DND-41 (cell line): ENCODE measurements at regions not wholly inside any gene's neighbourhood (a gene's known extent, or its start where the extent isn't known, plus 50 kb on each side); places are given as distances from the start of the nearest gene placed in this dataset.

ENCODE experiments used
- EZH2 ChIP-seq: IDR thresholded peaks from 3 replicates; pipeline ENCODE4 v1.6.1; 2012; ENCODE audit warnings: borderline replicate concordance, low read depth, mild to moderate bottlenecking, moderate library complexity, low read length, inconsistent platforms; ENCODE audit not compliant: severe bottlenecking
- TF ChIP-seq, protein P1 (sequence below): IDR thresholded peaks from 2 replicates; pipeline ENCODE4 v1.5.1; 2012; ENCODE audit warnings: borderline replicate concordance, low read length, moderate library complexity, mild to moderate bottlenecking; ENCODE audit not compliant: poor library complexity, severe bottlenecking; ENCODE audit errors: extremely low read depth

DNA sequence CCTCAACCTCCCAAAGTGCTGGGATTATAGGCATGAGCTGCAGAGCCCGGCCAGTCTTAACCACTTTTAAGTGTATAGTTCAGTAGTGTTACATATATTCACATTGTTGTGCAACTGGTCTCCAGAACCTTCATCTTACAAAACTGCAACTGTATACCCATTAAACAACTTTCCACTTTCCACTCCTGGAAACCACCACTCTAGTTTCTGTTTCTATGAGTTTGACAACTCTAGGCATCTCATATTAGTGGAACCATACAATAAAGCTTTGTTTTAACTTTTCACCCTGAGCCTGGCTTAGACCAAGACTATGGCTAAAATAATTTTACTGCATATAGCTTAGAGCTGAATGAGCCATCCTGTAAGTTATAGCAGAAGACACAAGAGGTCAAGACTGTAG is 108.0 kb upstream of the GOT2 start:
- TF ChIP-seq, protein P1, sequence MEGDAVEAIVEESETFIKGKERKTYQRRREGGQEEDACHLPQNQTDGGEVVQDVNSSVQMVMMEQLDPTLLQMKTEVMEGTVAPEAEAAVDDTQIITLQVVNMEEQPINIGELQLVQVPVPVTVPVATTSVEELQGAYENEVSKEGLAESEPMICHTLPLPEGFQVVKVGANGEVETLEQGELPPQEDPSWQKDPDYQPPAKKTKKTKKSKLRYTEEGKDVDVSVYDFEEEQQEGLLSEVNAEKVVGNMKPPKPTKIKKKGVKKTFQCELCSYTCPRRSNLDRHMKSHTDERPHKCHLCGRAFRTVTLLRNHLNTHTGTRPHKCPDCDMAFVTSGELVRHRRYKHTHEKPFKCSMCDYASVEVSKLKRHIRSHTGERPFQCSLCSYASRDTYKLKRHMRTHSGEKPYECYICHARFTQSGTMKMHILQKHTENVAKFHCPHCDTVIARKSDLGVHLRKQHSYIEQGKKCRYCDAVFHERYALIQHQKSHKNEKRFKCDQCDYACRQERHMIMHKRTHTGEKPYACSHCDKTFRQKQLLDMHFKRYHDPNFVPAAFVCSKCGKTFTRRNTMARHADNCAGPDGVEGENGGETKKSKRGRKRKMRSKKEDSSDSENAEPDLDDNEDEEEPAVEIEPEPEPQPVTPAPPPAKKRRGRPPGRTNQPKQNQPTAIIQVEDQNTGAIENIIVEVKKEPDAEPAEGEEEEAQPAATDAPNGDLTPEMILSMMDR, result no peak
- no peak for TF ChIP-seq EZH2
